ENCODE measurements at regions not wholly inside any gene's neighbourhood (a gene's known extent, or its start where the extent isn't known, plus 50 kb on each side); places are given as distances from the start of the nearest gene placed in this dataset.

- TF ChIP-seq POLR2A (IDR thresholded peaks at IDR 0.05; ENCODE audit: control extremely low read depth in 1 of 2, low read depth in 2 of 2, low read length in 2 of 2) = no peak
- no peak for TF ChIP-seq CTCF (IDR thresholded peaks at IDR 0.05; ENCODE audit: control extremely low read depth in 1 of 3, insufficient read depth in 1 of 3, low read depth in 1 of 3, low read length in 3 of 3)
- no peak for TF ChIP-seq FOSL1 (IDR thresholded peaks at IDR 0.05; ENCODE audit: insufficient read depth, low read depth, low read length)
- no peak for TF ChIP-seq JUND (IDR thresholded peaks at IDR 0.05; ENCODE audit: low read length)
- TF ChIP-seq EP300 (IDR thresholded peaks at IDR 0.05; ENCODE audit: borderline replicate concordance in 1 of 2, low read depth in 2 of 2, low read length in 2 of 2) = no peak
Observed at GRCh38 chr13:68064001-68064770, 834.0 kb upstream of the PCDH9 start.

Data from H1 (cell line).